IMR-90 (cell line): ENCODE measurements at regions not wholly inside any gene's neighbourhood (a gene's known extent, or its start where the extent isn't known, plus 50 kb on each side); places are given as distances from the start of the nearest gene placed in this dataset.

ENCODE experiments used
- MAZ ChIP-seq: IDR thresholded peaks from 2 replicates; pipeline ENCODE4 v1.6.1; 2012; ENCODE audit warnings: low read depth, mild to moderate bottlenecking, low read length, improper control_type of control experiment, moderate library complexity, borderline replicate concordance
- MXI1 ChIP-seq: IDR thresholded peaks from 2 replicates; pipeline ENCODE4 v1.6.1; 2012; ENCODE audit warnings: low read depth, mild to moderate bottlenecking, low read length, moderate library complexity, borderline replicate concordance
- POLR2A ChIP-seq: IDR thresholded peaks from 2 replicates; pipeline ENCODE4 v1.6.1; 2012; ENCODE audit warnings: mild to moderate bottlenecking, low read depth, low read length
- RCOR1 ChIP-seq: IDR thresholded peaks from 2 replicates; pipeline ENCODE4 v1.6.1; 2012; ENCODE audit warnings: mild to moderate bottlenecking, low read length, improper control_type of control experiment; ENCODE audit not compliant: insufficient replicate concordance
- RFX5 ChIP-seq: IDR thresholded peaks from 2 replicates; pipeline ENCODE4 v1.8.0; 2012; ENCODE audit warnings: low read depth, mild to moderate bottlenecking, low read length, moderate library complexity
- SMC3 ChIP-seq: fragments of 150-350 bp; IDR thresholded peaks from 2 replicates; pipeline ENCODE4 v1.6.1; 2016; ENCODE audit warnings: low read depth, mild to moderate bottlenecking, antibody characterized with exemption, low read length, moderate library complexity
- TF ChIP-seq, protein P1 (sequence below): conservative IDR thresholded peaks from 2 replicates; pipeline ENCODE4 v1.5.1; 2012; ENCODE audit warnings: mild to moderate bottlenecking, low read depth, low read length, improper control_type of control experiment
- TF ChIP-seq, protein P2 (sequence below): fragments of 150-350 bp; IDR thresholded peaks from 2 replicates; pipeline ENCODE4 v1.6.1; 2017; ENCODE audit warnings: mild to moderate bottlenecking, antibody characterized with exemption, low read length, low read depth

DNA sequence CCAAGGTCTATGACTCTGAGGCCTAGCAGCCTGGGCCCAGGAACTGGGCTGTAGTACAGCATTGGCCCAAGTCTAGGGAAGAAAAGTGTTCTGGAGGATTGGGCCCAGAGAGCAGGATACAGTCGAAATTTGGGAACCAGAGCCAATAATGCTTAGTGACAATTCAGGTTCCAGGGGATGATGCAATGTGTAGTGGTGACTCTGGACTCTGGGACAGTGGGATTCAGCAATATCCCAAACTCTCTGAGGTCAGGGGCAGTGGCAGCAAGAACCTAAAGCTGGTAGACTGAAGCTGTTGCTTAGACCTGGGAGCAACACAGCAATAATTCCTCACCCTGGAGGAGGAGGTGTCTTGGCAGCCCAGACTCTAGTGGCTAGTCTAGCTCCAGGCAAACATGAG, 545.5 kb upstream of the ARGLU1 start:
- no peak for TF ChIP-seq POLR2A
- TF ChIP-seq, protein P1, sequence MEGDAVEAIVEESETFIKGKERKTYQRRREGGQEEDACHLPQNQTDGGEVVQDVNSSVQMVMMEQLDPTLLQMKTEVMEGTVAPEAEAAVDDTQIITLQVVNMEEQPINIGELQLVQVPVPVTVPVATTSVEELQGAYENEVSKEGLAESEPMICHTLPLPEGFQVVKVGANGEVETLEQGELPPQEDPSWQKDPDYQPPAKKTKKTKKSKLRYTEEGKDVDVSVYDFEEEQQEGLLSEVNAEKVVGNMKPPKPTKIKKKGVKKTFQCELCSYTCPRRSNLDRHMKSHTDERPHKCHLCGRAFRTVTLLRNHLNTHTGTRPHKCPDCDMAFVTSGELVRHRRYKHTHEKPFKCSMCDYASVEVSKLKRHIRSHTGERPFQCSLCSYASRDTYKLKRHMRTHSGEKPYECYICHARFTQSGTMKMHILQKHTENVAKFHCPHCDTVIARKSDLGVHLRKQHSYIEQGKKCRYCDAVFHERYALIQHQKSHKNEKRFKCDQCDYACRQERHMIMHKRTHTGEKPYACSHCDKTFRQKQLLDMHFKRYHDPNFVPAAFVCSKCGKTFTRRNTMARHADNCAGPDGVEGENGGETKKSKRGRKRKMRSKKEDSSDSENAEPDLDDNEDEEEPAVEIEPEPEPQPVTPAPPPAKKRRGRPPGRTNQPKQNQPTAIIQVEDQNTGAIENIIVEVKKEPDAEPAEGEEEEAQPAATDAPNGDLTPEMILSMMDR: no peak
- TF ChIP-seq, protein P2, sequence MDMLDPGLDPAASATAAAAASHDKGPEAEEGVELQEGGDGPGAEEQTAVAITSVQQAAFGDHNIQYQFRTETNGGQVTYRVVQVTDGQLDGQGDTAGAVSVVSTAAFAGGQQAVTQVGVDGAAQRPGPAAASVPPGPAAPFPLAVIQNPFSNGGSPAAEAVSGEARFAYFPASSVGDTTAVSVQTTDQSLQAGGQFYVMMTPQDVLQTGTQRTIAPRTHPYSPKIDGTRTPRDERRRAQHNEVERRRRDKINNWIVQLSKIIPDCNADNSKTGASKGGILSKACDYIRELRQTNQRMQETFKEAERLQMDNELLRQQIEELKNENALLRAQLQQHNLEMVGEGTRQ: no peak
- no peak for TF ChIP-seq MXI1
- no peak for TF ChIP-seq MAZ
- TF ChIP-seq RFX5: no peak
- no peak for TF ChIP-seq SMC3
- no peak for TF ChIP-seq RCOR1
